AG10803 (cell line): ENCODE measurements at regions not wholly inside any gene's neighbourhood (a gene's known extent, or its start where the extent isn't known, plus 50 kb on each side); places are given as distances from the start of the nearest gene placed in this dataset.
"Not testable (repeated sequence)": the region's sequence is repeated elsewhere in the genome, so short reads cannot be mapped to it uniquely, and the experiment has no call there.

ENCODE experiments used
- DNase-seq: peaks from one replicate; pipeline ENCODE4 v3.0.0; 2010; ENCODE audit warnings: low read depth
- H3K4me3 ChIP-seq: 2 replicates; pipeline ENCODE4 v1.5.1; 2011; ENCODE audit warnings: mild to moderate bottlenecking, low read length, control low read depth
- CTCF ChIP-seq: conservative IDR thresholded peaks from 2 replicates; pipeline ENCODE4 v1.5.1; 2011; ENCODE audit warnings: mild to moderate bottlenecking, low read length, control low read depth, inconsistent platforms

GRCh38 chr6:79137671-79138070 is 59.6 kb upstream of the PHIP start:
- no peak overlapping the region for H3K4me3 ChIP-seq
- no peak for TF ChIP-seq CTCF
- peak; percentile 6 for DNase-seq

DNA sequence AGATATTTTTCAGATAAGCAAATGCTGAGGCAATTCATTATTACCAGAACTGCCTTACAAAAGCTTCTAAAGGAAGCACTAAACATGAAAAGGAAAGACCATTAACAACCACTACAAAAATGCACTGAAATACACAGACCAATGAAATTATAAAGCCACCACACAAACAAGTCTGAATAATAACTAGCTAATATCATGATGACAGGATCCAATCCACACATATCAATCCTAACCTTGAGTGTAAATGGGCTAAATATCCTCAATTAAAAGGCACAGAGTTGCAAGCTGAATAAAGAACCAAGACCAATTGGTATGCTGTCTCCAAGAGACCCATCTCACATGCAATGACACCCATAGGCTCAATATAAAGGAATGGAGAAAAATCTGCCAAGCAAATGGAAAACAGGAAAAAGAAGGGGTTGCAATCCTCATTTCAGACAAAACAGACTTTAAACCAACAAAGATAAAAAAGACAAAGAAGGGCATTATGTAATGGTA is 58.0 kb upstream of the PHIP start:
- no peak overlapping the region for H3K4me3 ChIP-seq
- no peak for DNase-seq
- no peak for TF ChIP-seq CTCF

- TF ChIP-seq CTCF = no peak
- no peak overlapping the region for H3K4me3 ChIP-seq
- no peak for DNase-seq
Observed at GRCh38 chr6:79134699-79135474, 56.8 kb upstream of the PHIP start.

- TF ChIP-seq CTCF = no peak
- DNase-seq = no peak
- H3K4me3 ChIP-seq = no peak overlapping the region
Observed at GRCh38 chr6:79133173-79133572, 55.1 kb upstream of the PHIP start.

GRCh38 chr6:79131220-79131619 is 53.2 kb upstream of the PHIP start:
- not testable (repeated sequence) for H3K4me3 ChIP-seq, DNase-seq
